Uterus (tissue), 3 donors: ENCODE measurements at regions not wholly inside any gene's neighbourhood (a gene's known extent, or its start where the extent isn't known, plus 50 kb on each side); places are given as distances from the start of the nearest gene placed in this dataset.

Experiments
- DNase-seq, 2 donors: peaks; one replicate each; pipeline ENCODE4 v3.0.0-alpha.2; 2019 to 2020
- H3K27ac ChIP-seq, 2 donors: fragments of 200-600 bp; sonication (generic); 1 replicate in 1 of 2; 2 replicates in 1 of 2; pipeline ENCODE4 v1.5.1; 2016 to 2018
- H3K27me3 ChIP-seq, 2 donors: fragments of 200-600 bp; sonication (generic); one replicate each; pipeline ENCODE4 v1.5.1; 2018 to 2019; ENCODE audit warnings: control low read depth in 1 of 2
- H3K36me3 ChIP-seq, 2 donors: fragments of 200-600 bp; sonication (generic); one replicate each; pipeline ENCODE4 v1.5.1; 2019; ENCODE audit warnings: control low read depth in 1 of 2
- H3K4me1 ChIP-seq, 2 donors: fragments of 200-600 bp; sonication (generic); one replicate each; pipeline ENCODE4 v1.5.1; 2018 to 2019; ENCODE audit warnings: control low read depth in 1 of 2
- H3K4me3 ChIP-seq, 2 donors: fragments of 200-600 bp; sonication (generic); 1 replicate in 1 of 2; 2 replicates in 1 of 2; pipeline ENCODE4 v1.5.1; 2018 to 2019; ENCODE audit warnings: mild to moderate bottlenecking in 1 of 2
- H3K9me3 ChIP-seq, 2 donors: fragments of 200-600 bp; sonication (generic); one replicate each; pipeline ENCODE4 v1.5.1; 2019; ENCODE audit warnings: control low read depth in 1 of 2
- CTCF ChIP-seq, 4 experiments: fragments of 200-600 bp in 2 of 4; fragments of 450-650 bp in 2 of 4; sonication (generic) in 2 of 4; IDR thresholded peaks; one replicate each; pipeline ENCODE4 v1.5.1; 2016 to 2019; ENCODE audit warnings: antibody characterized with exemption in 4 of 4, mild to moderate bottlenecking in 2 of 4, moderate library complexity in 1 of 4
- POLR2A ChIP-seq, 2 donors: fragments of 450-650 bp; IDR thresholded peaks; one replicate each; pipeline ENCODE4 v1.6.1; 2016; ENCODE audit warnings: antibody characterized with exemption in 2 of 2, mild to moderate bottlenecking in 1 of 2, moderate library complexity in 1 of 2
- intact Hi-C: fragments of 100-400 bp; cut with DNase I; formaldehyde crosslinking; loops from one replicate; pipeline ENCODE4 v1.15.1; 2023; ENCODE audit warnings: low total_unique reads
- donor health status: DM: yes; HTN: yes; CAD: no.

- intact Hi-C loops: no loop called here
- no peak for TF ChIP-seq POLR2A (IDR thresholded peaks at IDR 0.05)
- TF ChIP-seq CTCF (IDR thresholded peaks at IDR 0.05): no peak
- Histone ChIP-seq H3K36me3 (no peaks in the 10 kb centered on the region), H3K9me3 (no peaks in the 10 kb centered on the region), H3K27ac (no peak overlapping the region), H3K4me3 (no peak overlapping the region), H3K27me3 (peaks cover 0 to 7% of the 10 kb centered on the region in 2 donors), H3K4me1 (no peaks in the 10 kb centered on the region)
- no peak for DNase-seq
These were observed 171.8 kb upstream of the FAM9B start for GRCh38 chrX:9205599-9206223.

- Histone ChIP-seq H3K4me3 (peak overlapping the region in 1 of 2 donors; percentile 15), H3K9me3 (no peaks in the 10 kb centered on the region), H3K4me1 (no peaks in the 10 kb centered on the region), H3K27ac (peak overlapping the region; percentile 57 to 68), H3K36me3 (no peaks in the 10 kb centered on the region), H3K27me3 (peaks cover 0 to 7% of the 10 kb centered on the region in 2 donors)
- intact Hi-C loops: no loop called here
- TF ChIP-seq POLR2A (IDR thresholded peaks at IDR 0.05) (no peak), CTCF (IDR thresholded peaks at IDR 0.05) (no peak)
- peak; percentile 26 to 29 for DNase-seq
These were observed 173.2 kb upstream of the FAM9B start for GRCh38 chrX:9207142-9207541.

- intact Hi-C loops: no loop called here
- no peak for TF ChIP-seq CTCF (IDR thresholded peaks at IDR 0.05)
- TF ChIP-seq POLR2A (IDR thresholded peaks at IDR 0.05): no peak
- Histone ChIP-seq H3K4me3 (no peak overlapping the region), H3K36me3 (no peaks in the 10 kb centered on the region), H3K27me3 (peaks cover 0 to 7% of the 10 kb centered on the region in 2 donors), H3K4me1 (no peaks in the 10 kb centered on the region), H3K27ac (no peak overlapping the region), H3K9me3 (no peaks in the 10 kb centered on the region)
- DNase-seq: no peak
These were observed 177.3 kb upstream of the FAM9B start for GRCh38 chrX:9211269-9211668.

- intact Hi-C loops: no loop called here
- H3K4me1 ChIP-seq: no peaks in the 10 kb centered on the region
- H3K9me3 ChIP-seq: no peaks in the 10 kb centered on the region
- no peak for DNase-seq
- H3K27ac ChIP-seq: peak overlapping the region in 1 of 2 donors; percentile 10
- no peaks in the 10 kb centered on the region for H3K36me3 ChIP-seq
- no peak for TF ChIP-seq CTCF (IDR thresholded peaks at IDR 0.05)
- TF ChIP-seq POLR2A (IDR thresholded peaks at IDR 0.05): no peak
- no peaks in the 10 kb centered on the region for H3K27me3 ChIP-seq
- no peak overlapping the region for H3K4me3 ChIP-seq
These were observed 187.9 kb upstream of the FAM9B start for GRCh38 chrX:9221781-9222180.

GRCh38 chrX:9222299-9222698 lies 188.4 kb upstream of the FAM9B start:
- no peak overlapping the region for H3K27ac ChIP-seq
- no peak for TF ChIP-seq POLR2A (IDR thresholded peaks at IDR 0.05)
- TF ChIP-seq CTCF (IDR thresholded peaks at IDR 0.05): no peak
- H3K27me3 ChIP-seq: no peaks in the 10 kb centered on the region
- H3K4me1 ChIP-seq: no peaks in the 10 kb centered on the region
- no peak overlapping the region for H3K4me3 ChIP-seq
- H3K9me3 ChIP-seq: no peaks in the 10 kb centered on the region
- intact Hi-C loops: no loop called here
- H3K36me3 ChIP-seq: no peaks in the 10 kb centered on the region
- DNase-seq: no peak
